PFSK-1 (cell line): ENCODE measurements at regions not wholly inside any gene's neighbourhood (a gene's known extent, or its start where the extent isn't known, plus 50 kb on each side); places are given as distances from the start of the nearest gene placed in this dataset.

Source experiments
- FOXP2 ChIP-seq: optimal IDR thresholded peaks from 2 replicates; pipeline ENCODE3; 2011; ENCODE audit warnings: borderline replicate concordance, control low read depth, inconsistent platforms; ENCODE audit not compliant: insufficient read depth; ENCODE audit errors: extremely low read length, extremely low read depth
- POLR2AphosphoS5 ChIP-seq: IDR thresholded peaks from 2 replicates; pipeline ENCODE4 v1.6.1; 2012; ENCODE audit warnings: low read depth, mild to moderate bottlenecking, control low read depth, low read length, moderate library complexity
- REST ChIP-seq, 2 experiments: IDR thresholded peaks; 2 replicates each; pipeline versions ENCODE4 v1.6.1 to v1.8.0; 2011 to 2012; ENCODE audit warnings: low read depth in 2 of 2, low read length in 2 of 2, control low read depth in 1 of 2, inconsistent platforms in 1 of 2, mild to moderate bottlenecking in 1 of 2, moderate library complexity in 1 of 2; ENCODE audit not compliant: insufficient read depth in 1 of 2
- SIN3A ChIP-seq: IDR thresholded peaks from 2 replicates; pipeline ENCODE4 v1.6.1; 2012; ENCODE audit warnings: mild to moderate bottlenecking, low read length, moderate library complexity, borderline replicate concordance; ENCODE audit not compliant: insufficient read depth
- TAF1 ChIP-seq: IDR thresholded peaks from 2 replicates; pipeline ENCODE4 v1.6.1; 2012; ENCODE audit warnings: low read length, control low read depth, borderline replicate concordance; ENCODE audit not compliant: insufficient read depth

DNA sequence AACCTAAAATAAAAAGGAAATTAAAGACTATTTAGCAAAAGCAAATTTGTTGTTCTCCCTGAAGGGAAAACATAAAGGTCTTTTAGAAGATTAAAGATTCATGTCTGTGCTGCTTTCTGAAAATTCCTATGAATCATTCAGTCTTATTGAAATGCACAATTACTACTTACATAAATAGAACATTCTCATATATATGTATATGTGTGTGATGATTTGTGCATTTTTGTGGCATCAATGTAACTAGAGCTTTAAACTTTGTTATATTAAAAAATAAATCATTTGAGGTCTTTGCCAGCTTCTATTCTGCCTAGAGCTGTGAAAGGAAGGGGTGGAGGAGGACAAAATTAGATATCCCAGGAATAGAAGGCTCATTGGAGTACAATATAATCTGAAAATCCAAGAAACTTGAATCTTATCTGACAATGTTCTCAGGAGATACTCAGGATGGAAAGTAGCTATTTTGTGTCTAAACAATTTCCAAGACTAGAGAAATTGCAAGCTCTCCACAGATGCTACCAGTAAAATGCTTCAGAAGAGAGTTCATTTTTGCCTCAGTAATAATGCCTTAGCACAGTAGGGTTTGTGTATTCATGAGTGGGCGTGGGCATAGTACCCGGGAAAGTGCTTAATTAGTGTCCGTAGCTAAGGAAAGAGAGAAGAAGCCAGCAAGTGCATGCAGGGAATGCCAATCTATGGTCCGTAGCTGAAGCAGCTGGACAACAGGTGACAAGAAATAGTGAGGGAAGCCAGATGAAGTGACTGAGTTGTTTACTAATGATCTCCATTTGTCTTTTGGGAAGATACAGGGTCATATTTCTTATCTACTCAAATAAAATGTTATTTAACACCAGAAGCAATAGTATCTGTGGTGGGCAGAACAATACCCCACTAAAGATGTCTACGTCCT lies 395.5 kb upstream of the NBEA start:
- no peak for TF ChIP-seq TAF1
- no peak for TF ChIP-seq FOXP2
- no peak for TF ChIP-seq REST (IDR thresholded peaks at IDR 0.05; ENCODE audit: insufficient read depth in 1 of 2, low read depth in 2 of 2, low read length in 2 of 2)
- TF ChIP-seq POLR2AphosphoS5, result no peak
- TF ChIP-seq SIN3A, result no peak

GRCh38 chr13:34547929-34548328 lies 394.1 kb upstream of the NBEA start:
- TF ChIP-seq SIN3A (no peak), FOXP2 (no peak), POLR2AphosphoS5 (no peak), TAF1 (no peak), REST (IDR thresholded peaks at IDR 0.05; ENCODE audit: insufficient read depth in 1 of 2, low read depth in 2 of 2, low read length in 2 of 2) (no peak)

- no peak for TF ChIP-seq REST (IDR thresholded peaks at IDR 0.05; ENCODE audit: insufficient read depth in 1 of 2, low read depth in 2 of 2, low read length in 2 of 2)
- TF ChIP-seq FOXP2, result no peak
- no peak for TF ChIP-seq POLR2AphosphoS5
- no peak for TF ChIP-seq TAF1
- TF ChIP-seq SIN3A, result no peak
Measured at GRCh38 chr13:34553376-34553775, 388.7 kb upstream of the NBEA start.

GRCh38 chr13:34555988-34556387 lies 386.1 kb upstream of the NBEA start:
- TF ChIP-seq SIN3A, result no peak
- no peak for TF ChIP-seq FOXP2
- no peak for TF ChIP-seq TAF1
- no peak for TF ChIP-seq POLR2AphosphoS5
- no peak for TF ChIP-seq REST (IDR thresholded peaks at IDR 0.05; ENCODE audit: insufficient read depth in 1 of 2, low read depth in 2 of 2, low read length in 2 of 2)
